GF-D8 (cell line): ENCODE measurements at regions not wholly inside any gene's neighbourhood (a gene's known extent, or its start where the extent isn't known, plus 50 kb on each side); places are given as distances from the start of the nearest gene placed in this dataset.

Experiments used
- DNase-seq: peaks from one replicate; lab custom pipeline; 2025; lab: John Stamatoyannopoulos, UW

DNA sequence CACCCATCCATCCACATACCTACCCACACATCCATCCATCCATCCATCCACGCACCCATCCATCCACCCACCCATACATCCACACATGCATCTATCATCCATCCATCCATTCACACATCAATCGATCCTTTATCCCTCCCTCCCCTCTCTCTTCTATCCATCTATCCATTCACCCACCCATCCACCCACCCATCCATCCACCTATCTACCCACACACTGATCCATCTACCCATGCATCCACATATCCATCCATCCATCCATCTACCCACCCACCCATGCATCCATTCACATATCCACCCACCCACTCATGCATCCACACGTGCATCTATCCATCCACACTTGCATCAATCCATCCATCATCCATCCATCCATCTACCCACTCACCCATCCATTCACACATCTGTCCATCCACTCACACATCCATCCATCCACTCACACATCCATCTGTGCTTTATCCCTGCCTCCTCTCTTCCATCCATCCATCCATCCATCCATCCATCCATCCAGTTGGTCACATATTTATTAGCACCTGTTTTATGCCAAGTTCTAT is 366.1 kb downstream of the CTTN start:
- no peak for DNase-seq

DNA sequence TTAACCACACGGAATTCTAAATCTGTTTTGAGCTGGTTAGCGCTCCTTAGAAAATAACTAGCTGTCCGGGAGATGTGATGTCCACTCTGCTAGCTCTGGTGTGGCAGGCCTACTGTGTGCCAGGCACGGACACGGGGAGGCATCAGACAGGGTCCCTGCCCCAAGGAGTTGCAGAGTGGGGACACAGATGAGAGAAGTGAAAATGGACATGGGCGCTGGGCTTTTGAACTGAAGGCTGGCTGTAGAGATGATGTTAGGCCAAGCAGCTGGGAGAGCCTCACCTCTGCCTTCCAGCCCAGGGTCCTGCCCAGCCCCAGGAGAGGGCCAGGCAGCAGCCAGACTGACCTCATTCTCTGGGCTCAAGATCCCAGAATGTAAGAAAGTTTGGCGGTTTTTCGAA is 368.6 kb downstream of the CTTN start:
- DNase-seq = no peak

DNA sequence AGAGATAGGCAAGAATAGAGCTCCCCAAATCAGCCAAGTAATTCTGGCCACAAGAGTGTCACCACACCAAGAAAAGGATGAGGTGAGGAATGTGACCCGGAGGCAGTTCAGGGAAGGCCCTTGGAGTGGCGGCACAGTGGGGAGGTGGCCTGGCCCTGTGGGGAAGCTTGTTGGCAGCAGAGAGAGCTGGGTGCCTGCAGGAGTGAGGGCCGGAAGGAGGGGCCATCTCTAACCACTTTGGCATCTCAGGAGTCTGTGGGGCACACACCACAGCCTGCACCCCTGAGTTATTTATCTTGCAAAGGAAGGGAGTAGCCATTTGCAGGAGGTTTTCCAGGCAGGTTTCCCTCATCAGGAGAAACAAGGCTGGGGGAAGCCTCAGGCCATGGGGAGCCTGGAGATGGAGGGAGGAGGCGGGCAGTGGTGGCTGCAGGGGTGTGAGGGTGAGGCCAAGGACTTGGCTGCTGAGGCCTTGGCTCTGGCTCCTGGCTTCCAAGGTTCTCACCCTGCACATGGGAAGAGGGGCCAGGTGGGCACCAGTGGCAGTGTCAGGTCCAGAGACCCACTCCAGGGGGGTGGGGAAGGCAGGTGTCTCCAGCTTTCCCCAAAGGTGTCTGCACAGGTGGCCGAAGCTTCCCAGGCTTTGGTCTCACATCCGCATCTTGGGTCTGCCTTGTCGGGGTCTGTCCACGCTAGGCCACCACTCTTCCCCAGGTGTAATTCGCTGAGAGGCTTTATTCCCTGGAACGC is 370.2 kb downstream of the CTTN start:
- DNase-seq = no peak

DNA sequence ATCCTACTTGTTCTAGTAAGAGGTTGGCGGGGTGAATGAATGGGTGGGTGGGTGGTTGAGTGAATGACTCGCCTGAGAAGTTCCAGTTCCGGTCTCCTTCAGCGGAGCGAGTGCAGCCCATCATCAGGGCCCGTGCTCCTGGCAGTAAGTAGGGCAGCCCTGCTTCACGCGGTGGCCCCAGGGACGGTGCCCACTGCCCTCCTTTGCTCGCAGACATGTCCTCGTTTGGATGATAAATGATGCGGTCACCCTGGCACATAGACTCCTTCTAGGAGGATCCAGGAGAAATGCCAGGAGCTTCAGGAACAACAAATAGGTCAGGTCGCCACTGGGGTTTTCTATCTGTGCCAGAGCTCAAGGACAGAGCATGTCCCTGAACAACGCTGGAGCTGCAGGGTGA is 370.8 kb downstream of the CTTN start:
- DNase-seq = no peak

DNA sequence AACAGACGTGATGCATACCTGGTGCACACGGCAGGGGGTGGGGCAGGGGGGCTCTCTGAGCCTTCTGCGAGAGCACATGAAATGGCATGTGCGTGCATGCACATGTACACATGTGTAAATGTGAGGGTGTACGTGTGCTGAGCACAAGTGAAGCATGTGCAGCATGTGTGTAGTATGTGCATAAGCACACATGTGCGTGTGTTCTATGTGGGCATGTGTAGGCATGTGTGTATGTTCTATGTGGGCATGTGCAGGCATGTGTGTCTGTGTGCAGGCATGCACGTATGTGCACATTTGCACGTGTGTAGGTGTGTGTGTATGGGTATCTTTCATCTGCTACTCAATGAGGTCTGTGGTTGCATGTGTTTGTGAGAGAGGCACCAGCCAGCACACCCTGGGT is 371.2 kb downstream of the CTTN start:
- DNase-seq = no peak

DNA sequence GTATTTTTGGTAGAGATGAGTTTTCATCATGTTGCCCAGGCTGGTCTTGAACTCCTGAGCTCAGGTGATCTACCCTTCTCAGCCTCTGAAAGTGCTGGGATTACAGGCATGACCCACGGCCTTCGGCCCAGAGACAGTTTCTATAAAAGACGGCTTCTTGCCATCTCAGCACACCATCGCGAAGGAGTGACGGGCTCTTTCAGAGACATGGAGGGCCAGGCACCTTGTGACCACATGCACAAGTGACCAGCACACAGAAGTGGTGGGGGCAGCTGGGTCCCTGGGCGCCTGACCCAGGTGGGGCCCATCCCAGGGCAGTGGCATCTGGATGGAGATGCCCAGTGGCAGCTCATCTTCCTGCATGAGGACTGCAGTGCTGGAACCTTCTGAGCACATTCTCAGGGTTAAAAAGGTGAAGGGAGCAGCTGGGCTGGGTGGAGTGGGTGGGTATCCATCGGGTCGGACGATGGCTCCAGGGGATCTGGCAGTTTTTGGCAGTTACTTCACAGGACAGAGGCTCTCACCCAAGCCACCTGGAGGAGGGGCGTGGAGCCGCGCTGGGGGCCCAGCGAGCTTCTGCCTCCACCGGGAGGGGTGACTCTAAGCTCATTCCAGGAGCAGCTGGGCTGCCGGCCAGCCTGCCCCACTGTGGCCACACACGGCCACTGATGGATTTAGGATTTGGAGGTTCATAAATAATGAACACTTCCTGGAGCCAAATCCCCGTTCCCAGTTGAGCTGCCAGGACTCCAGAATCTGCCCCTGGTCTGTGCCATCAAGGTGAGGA is 373.0 kb downstream of the CTTN start:
- no peak for DNase-seq

DNA sequence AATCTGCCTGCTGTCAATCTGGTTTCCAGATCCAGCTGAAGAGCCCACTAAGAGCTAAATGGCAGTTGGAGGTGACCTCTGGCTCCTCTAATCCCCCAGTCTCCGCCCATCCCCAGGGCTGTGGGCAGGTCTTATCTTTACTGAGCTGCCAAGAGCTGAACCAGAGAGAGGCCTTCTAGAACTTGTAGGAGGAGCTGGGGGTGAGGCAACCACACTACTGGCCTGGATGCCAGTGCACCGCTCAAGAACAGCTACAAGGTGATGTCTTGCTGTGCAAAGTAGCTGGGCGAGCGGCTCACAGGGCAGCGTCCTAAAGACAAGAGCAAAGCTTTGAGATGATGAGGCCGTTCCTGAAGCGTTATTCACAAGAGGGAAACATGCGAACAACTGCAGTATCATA is 374.6 kb downstream of the CTTN start:
- DNase-seq = no peak

DNA sequence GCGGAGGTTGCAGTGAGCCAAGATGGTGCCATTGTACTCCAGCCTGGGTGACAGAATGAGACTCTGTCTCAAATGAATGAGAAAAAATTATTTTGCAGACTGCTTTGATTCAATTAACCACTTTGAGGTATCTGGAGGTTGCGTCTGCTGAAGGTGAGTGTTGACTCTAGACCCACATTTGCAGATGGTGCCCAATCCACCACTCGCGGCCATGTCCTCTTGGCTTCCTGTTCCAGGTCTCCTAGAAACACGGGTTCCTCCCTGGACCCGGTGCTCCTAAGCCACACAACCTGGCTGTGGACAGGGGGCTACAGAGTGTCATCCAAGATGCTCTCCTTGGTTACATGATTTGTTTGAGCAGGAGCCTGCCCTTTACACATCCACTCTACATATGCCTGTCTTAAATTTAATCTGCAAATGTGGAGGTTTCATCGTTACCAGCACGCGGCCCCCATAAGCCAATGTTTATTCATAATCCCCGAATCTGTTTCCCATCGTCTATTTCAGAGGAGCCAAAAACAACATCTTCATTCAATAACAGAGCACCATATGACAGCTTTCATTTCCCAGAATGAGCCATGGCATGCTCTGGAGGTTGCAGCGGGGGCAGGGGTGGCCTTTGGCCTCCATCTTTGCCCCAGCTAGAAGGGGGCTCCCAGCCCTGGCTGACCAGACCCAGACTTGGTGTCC is 377.2 kb downstream of the CTTN start:
- no peak for DNase-seq

DNA sequence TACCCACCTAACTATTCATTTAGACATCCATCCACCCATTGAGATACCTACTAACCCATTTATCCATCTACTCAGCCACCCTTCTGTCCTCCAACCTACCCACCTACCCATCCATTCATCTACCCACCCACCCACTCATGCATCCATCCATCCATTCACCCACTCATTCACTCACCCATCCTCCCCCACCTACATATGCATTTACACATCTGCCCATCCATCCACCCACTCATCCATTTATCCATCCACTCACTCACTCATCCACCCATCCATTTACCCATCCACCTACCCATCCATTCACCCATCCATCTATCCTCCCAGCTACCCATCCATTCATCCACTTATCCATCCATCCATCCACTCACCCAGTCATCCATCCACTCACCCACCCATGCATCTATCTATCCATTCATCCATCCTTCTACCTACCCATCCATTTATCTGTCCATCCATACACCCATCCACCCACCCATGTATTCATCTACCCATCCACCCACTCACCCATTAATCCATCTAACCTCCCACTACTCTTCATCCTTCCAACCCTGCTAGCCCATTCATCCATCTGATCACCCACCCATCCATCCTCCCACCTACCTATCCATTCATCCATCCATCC is 378.7 kb downstream of the CTTN start:
- DNase-seq = no peak

DNA sequence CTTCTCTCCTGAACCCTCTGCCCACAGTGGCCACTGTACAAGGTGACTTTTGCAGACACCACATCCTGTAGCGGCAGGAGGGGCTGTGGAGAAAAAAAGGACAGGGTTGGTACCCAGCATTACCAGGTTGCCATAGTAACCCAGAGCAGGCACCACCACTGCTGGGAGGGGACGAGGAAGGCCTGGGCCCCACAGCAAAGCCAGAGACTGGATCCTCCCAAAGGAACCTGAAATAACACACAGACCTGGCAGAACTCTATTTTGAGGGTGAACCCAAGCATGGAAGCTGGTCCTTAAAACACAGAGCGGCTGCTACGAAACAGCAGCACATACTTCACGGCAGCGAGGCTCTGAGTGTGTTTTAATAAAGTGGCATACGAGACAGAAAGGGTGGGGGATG is 380.6 kb downstream of the CTTN start:
- no peak for DNase-seq

DNA sequence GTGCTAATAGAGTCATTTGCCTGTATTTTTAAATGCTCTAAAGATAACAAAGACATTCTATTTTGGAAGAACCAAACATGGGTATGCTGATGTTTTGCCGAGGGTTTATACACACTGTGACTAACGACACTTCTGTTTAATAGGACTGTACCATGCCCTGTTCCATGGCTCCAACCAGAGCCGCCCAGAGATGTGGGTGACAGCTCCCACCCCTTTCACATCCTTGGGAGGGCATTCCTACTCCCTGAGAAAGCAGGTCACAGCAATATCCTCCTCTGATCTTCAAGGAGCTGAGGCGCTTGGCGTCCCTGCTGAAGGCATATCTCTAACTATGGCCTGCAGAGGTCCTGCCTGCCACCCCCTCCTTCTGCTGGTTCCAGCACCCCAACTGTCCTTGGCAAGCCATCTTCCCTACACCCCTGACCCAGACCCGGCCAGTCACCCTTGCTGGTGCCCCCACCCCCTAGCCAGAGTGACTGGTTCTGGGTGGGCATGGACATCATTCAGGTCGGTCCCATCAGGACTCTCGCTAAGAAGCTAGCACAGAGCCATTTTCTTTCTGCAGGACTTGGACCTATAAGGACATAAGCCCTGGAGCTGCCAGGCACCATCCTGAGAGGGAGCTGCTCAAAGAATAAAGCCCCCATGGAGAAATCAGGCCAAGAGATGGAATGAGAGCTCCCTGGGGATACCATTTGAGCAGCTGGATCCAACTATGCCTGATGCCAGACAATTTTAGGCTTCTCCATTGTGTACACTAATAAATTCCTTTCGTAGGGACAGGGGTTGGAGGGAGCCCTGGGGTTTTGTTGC is 381.3 kb downstream of the CTTN start:
- DNase-seq = no peak

DNA sequence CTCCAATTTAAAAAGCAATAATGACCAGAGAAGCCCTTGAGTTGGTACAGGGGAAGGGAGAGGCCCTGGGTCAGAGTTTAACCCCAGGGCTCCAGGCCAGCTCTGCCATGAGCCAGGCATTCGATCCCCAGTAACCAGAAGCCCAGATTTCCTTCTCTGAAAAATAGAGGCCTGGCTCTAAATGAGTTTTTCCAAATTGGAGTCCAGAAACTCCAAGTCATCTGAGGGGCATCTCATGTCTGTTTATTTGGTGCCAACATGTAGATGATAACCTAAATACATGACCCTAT is 381.9 kb downstream of the CTTN start:
- DNase-seq = no peak

DNA sequence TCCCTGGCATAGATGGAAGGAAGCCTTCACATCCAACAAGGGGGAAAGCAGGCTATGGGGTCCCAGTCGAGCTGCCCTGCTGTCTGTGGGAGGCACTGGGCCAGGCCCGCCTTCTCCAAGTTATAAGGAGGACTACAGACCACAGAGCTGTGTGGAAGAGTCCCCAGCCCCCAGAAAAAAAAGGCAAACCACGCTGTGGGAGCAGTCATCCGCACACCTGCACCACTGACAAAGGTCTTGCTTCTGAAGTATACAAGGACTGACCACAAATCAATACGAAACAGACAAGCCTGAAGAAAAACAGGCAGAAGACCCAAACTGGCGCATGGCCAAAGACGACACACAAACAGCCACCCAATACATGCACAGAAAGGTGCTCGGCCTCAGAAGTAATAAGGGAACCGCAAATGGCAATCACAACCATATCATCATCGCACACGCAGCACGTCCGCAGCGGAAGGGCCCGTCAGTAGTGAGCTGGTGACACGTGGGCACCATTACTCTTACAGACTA is 384.1 kb downstream of the CTTN start:
- no peak for DNase-seq

DNA sequence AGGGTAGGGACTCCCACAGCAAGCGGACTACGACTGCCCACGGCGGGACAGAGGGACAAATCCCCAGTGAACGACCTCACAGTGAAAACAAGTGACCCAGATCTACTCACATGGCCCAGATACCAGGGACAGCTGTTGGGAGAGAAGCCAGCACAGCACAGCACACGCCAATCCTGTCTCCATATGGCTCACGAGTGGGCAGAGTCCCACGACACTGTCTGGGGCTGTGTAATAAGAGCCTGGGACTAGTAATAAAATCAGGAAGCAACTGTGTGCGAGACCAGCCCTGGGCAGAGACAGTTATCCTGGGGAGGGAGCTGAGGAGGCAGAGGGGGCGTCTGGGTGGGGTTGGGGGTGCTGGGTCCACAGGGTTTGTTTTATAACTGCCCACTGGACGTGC is 385.0 kb downstream of the CTTN start:
- DNase-seq = no peak

DNA sequence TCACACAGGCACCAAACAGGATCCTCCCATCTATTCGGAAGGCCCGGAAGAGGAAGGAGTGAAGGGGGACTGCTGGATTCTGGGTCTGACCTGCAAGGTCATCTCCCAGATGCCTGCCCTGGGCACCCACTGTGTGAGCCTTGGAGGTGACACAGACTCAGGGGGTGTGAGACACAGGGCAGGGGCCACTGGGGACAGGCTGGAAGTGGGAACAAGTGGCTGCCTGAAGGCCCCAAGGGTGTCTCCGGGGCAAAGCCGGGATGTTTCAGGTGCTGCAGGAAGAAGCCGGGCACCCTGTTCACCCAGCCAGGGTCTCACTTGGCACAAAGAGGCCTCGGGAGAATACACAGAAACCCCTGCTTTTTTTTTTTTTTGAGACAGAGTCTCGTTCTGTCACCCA is 385.5 kb downstream of the CTTN start:
- no peak for DNase-seq

DNA sequence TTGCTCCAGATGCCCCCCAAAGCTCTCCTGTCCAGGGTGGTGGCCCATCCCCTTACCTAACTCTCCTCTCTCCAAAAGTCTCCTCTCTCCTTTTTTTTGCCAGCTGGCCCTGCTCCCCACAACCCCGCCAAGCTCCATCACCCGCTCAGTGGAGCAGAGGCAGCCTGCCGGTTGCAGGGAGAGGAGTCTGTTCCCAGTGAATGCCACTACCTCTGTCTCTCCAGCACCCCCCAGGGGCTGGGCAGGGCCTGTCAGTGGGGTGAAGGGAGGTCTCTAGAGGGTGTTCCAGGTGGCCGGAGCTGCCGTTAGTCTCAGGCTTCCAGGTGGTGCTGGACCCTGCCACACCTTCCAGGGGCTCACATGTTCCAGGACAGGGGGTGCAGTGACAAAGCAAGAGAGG is 387.0 kb downstream of the CTTN start:
- no peak for DNase-seq

DNA sequence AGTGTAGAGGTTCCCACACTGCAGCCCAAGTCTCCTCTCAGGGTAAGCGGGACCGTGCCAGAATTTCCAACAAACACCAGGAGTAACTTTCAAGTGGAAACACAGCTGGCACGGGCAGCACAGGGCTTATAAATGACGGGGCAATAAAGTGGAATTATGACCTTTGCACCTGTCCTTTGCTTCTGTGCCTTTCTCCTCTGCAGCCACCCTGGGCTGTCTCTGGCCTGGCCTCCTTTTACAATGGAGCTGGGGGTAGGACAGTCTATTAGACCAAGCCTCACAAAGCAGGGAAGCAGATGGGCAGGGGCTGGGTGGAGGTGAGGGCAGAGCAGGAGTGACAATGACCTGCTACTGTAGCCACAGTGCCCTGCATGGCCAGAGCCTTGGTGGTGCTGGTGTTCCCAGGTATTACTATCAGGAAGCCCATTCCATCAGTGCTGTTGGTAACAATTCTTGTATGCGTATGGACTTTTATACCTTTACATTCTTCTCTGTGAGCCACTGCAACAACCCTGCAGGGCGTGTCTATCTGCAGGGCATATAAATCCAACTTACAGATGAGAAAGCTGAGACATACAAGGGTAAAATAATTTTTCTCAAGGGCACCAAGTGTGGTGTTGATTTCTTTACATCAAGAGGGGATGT is 387.8 kb downstream of the CTTN start:
- no peak for DNase-seq

DNA sequence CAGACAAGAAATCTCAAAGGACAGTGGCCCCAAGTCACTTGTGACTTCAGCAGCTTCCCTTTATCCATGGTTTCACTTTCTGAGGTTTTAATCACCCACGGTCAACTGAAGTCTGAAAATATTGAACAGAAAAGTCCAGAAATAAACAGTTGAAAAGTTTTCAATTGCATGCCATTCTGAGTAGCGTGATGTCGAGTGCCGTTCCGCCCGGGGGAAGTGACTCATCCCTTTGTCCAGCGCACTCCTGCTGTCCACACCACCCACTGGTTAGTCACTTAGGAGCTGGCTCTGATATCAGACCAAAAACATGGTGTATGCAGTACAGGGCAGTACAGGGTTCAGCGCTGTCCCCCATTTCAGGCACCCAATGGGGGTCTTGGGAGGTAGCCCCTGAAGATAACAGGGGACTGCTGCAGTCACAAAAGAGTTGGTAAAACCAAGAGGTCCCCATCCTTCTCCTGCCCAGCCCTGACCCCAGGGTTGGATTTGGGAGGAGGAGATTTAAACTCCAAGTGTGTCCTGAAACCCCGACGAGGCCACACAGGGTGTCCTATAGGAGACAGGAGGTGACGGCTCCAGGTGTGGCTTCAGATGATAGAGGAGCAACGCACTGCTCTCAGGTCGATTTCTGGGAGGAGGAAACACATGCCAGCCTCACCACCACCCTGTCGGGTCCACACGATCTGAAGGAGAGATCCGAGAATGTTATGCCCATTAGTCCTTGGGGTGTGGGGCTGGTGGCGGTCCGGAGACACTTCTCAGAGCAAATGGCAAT is 390.1 kb downstream of the CTTN start:
- no peak for DNase-seq

DNA sequence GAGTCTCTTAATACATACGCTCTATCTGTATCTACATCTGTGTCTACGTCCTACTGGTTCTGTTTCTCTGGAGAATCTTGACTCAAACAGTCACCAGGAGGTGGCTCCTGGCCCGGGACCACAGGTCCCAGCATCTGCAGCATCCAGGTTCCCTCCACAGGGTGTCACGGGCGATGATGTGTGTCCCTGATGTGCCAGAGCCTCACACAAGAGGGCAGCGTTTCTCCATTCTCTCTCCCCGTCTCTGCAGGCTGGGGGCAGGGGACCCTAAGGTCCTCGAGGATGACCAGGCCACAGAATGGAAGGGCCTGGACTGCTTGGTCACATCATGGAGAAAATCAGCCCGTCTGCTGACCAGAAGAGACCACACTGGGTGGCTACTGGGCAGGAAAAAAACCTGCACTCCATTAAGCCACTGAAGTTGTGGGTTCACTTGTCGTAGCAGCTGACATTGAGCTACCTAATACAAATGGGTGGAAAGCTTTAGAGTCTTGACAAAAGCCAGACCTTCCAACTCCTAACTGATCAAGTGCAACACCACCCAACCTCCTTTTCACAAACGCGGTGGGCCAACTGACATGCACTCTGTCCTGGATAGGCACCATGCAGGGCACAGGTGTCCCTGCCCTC is 392.5 kb downstream of the CTTN start:
- DNase-seq = no peak
